DMS53 treated with DMSO at 0.1 percent for 48 hours (cell line): ENCODE measurements at regions not wholly inside any gene's neighbourhood (a gene's known extent, or its start where the extent isn't known, plus 50 kb on each side); places are given as distances from the start of the nearest gene placed in this dataset.
"Not testable (repeated sequence)": the region's sequence is repeated elsewhere in the genome, so short reads cannot be mapped to it uniquely, and the experiment has no call there.

Experiments used
- DNase-seq: peaks from one replicate; lab custom pipeline; 2025; ENCODE audit not compliant: unreplicated experiment; lab: John Stamatoyannopoulos, UW

DNA sequence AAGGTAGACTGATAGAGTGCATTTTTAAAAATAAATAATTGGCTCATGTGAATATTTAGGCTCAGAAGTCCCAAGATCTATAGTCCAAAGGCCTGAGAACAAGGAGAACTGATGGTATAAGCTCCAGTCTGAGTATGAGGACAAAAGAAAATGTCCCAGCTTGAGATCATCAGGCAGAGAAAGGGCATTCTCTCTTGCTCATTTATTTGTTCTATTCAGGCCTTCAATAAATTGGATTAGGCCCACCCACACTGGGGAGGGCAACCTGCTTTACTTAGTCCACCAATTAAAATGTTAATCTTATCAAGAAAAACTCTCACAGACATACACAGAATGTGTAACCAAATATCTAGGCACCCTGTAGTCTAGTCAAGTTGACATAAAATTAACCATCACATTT lies 644.4 kb upstream of the MDGA2 start:
- DNase-seq: no peak

DNA sequence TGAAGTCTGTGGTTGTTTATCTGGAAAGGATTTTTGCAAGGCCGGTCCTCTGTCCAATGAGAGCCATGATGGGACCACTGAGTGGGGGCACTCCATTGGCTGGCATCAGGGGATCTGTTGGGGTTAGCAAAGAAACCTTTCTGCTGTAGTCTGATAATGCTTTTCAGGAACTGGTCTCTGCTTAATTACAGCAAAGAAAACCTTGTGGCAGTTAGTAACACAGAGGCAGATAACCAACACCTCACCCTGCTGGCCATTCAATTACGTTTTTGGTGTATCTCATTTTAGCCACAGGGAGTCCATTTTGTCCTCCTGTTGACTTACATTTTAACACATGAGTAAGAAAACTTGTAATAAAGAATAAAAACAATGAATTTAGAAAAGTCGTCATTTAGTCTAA lies 629.3 kb upstream of the MDGA2 start:
- DNase-seq: no peak

DNA sequence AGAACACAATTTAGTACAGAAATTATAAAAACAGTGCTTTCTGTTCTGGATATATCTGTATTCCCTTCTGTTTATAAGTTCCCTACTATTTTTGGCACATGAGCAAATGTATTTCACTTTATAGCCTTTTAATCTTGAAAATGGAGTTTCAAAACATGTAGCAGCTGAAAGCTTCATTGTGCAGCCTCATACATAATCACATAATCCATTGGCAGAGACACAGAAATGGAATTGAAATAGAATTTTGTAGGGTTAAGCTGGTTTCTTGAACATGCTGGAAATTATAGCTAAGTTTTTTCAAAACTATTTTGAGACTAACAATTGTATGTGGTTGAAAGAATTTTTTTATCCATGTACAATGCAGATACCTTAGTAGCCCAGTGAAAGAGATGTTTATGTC lies 614.3 kb upstream of the MDGA2 start:
- DNase-seq: no peak

DNA sequence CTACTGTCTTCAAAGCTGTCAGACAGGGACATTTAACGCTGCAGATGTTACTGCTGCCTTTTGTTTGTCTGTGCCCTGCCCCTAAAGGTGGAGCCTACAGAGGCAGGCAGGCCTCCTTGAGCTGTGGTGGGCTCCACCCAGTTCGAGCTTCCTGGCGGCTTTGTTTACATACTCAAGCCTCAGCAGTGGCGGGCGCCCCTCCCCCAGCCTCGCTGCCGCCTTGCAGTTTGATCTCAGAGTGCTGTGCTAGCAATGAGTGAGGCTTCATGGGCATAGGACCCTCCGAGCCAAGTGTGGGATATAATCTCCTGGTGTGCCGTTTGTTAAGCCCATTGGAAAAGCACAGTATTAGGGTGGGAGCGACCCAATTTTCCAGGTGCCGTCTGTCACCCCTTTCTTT lies 609.8 kb upstream of the MDGA2 start:
- peak; percentile 15 for DNase-seq

GRCh38 chr14:48275301-48275700 lies 599.9 kb upstream of the MDGA2 start:
- DNase-seq: no peak

GRCh38 chr14:48274826-48275225 lies 599.4 kb upstream of the MDGA2 start:
- DNase-seq: no peak

DNA sequence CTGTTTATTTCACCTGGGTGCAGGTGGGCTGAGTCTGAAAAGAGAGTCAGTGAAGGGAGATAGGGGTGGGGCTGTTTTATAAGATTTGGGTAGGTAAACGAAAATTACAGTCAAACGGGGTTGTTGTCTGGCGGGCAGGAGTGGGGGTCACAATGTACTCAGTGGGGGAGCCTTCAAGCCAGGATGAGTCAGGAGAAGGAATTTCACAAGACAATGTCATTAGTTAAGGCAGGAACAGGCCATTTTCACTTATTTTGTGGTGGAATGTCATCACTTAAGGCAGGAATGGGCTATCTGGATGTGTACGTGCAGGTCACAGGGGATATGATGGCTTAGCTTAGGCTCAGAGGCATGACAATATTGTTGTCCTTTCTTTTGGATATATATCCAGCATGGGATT lies 592.5 kb upstream of the MDGA2 start:
- not testable (repeated sequence) for DNase-seq

- DNase-seq: not testable (repeated sequence)
Observed at GRCh38 chr14:48266201-48266600, 590.8 kb upstream of the MDGA2 start.

GRCh38 chr14:48261436-48261835 lies 586.0 kb upstream of the MDGA2 start:
- DNase-seq: no peak

- not testable (repeated sequence) for DNase-seq
Observed at GRCh38 chr14:48260394-48261295, 585.2 kb upstream of the MDGA2 start.

GRCh38 chr14:48259876-48260275 lies 584.5 kb upstream of the MDGA2 start:
- DNase-seq: not testable (repeated sequence)

DNA sequence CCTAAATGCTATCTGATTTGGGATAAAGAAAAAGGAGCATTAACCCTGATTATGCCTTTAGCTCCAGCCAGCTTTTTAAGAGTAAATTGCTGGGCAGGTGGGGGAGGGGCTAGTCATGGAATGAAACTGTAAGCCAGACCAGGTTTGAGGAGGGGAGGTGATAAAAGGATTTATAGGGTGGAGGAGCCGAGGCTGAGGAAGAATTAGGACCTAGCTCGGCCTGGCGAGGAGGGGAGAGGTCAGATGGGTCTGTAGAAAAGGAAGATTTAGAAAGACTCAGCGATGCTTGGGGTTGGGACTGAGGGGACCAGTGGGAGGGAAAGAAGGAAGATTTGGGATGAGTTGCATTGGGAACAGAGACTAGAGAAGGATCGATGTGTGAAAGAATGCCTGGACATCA lies 583.8 kb upstream of the MDGA2 start:
- DNase-seq: not testable (repeated sequence)

DNA sequence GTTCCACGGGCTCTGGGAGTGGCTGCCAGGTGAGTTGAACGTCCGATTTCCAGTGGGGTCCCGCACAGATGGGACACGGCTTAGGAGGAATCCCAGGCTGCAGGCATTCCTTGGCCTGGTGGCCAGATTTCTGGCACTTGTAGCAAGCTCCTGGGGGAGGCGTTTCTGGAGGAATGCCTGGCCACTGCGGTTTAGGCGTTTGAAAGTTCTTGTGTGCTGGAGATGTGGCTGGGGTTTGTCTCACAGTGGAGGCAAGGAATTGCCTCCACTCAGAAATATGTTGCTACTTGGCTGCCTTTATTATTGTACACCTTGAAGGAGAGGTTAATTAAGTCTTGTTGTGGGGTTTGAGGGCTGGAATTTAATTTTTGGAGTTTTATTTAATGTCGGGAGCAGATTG lies 583.3 kb upstream of the MDGA2 start:
- not testable (repeated sequence) for DNase-seq

- no peak for DNase-seq
Observed at GRCh38 chr14:48253020-48253419, 577.6 kb upstream of the MDGA2 start.

GRCh38 chr14:48251290-48251689 lies 575.9 kb upstream of the MDGA2 start:
- no peak for DNase-seq

- DNase-seq: no peak
Observed at GRCh38 chr14:48250575-48250974, 575.2 kb upstream of the MDGA2 start.

GRCh38 chr14:48247977-48248376 lies 572.6 kb upstream of the MDGA2 start:
- no peak for DNase-seq

GRCh38 chr14:48243900-48244299 lies 568.5 kb upstream of the MDGA2 start:
- no peak for DNase-seq

- no peak for DNase-seq
Observed at GRCh38 chr14:48229091-48229490, 553.7 kb upstream of the MDGA2 start.

GRCh38 chr14:48193893-48194292 lies 518.5 kb upstream of the MDGA2 start:
- DNase-seq: peak; percentile 61

- not testable (repeated sequence) for DNase-seq
Observed at GRCh38 chr14:48149624-48150023, 474.2 kb upstream of the MDGA2 start.

- no peak for DNase-seq
Observed at GRCh38 chr14:48140804-48141203, 465.4 kb upstream of the MDGA2 start.

DNA sequence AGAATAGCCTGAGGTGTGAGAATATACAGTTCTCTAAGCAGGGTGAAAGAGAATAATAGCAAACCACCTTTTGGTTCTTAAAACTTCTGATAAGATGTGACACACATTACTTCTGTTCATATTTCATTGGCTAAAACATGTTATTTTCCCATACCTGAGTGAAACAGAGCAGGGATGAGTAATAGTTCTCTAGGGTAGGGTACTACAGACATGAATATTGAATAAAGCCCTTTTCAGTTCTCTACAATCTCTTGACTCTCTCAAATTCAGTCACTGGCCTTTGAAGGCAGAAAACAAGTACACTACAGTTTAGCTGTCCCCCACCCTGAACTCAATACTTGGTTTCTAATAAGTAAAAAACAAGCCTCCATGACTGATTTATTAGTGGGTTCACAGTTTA lies 454.1 kb upstream of the MDGA2 start:
- no peak for DNase-seq
